Central memory CD8-positive, alpha-beta T cell (primary cell): ENCODE measurements at regions not wholly inside any gene's neighbourhood (a gene's known extent, or its start where the extent isn't known, plus 50 kb on each side); places are given as distances from the start of the nearest gene placed in this dataset.

ENCODE experiments used
- ATAC-seq: fragments of 150-1000 bp; cut with Tn5 transposase; replicated peaks from 2 replicates; pipeline ENCODE4 v1.10.0; 2022; ENCODE audit warnings: mild to moderate bottlenecking, moderate FRiP score, moderate number of reproducible peaks; ENCODE audit not compliant: poor library complexity, severe bottlenecking; ENCODE audit errors: extremely low read depth
- DNase-seq, 2 donors: peaks; one replicate each; pipeline ENCODE4 v3.0.0; 2021; ENCODE audit warnings: low spot score in 2 of 2
- H3K27ac Mint-ChIP-seq: one replicate; pipeline ENCODE4 v1.8.0; 2022; ENCODE audit warnings: low read depth, mild to moderate bottlenecking, moderate library complexity, mixed read lengths
- H3K27me3 Mint-ChIP-seq: one replicate; pipeline ENCODE4 v1.8.0; 2022; ENCODE audit warnings: mixed read lengths
- H3K36me3 Mint-ChIP-seq: one replicate; pipeline ENCODE4 v1.8.0; 2022; ENCODE audit warnings: mild to moderate bottlenecking, moderate library complexity, mixed read lengths; ENCODE audit not compliant: insufficient read depth
- H3K4me1 Mint-ChIP-seq: one replicate; pipeline ENCODE4 v1.8.0; 2022; ENCODE audit warnings: mixed read lengths
- H3K4me3 Mint-ChIP-seq: one replicate; pipeline ENCODE4 v1.8.0; 2022; ENCODE audit warnings: mild to moderate bottlenecking, moderate library complexity, mixed read lengths
- H3K9me3 Mint-ChIP-seq: one replicate; pipeline ENCODE4 v1.8.0; 2022; ENCODE audit warnings: mixed read lengths

- Mint-ChIP-seq H3K4me3 (no peak overlapping the region), H3K36me3 (no peaks in the 10 kb centered on the region), H3K27ac (no peak overlapping the region), H3K4me1 (no peaks in the 10 kb centered on the region), H3K27me3 (no peaks in the 10 kb centered on the region), H3K9me3 (no peaks in the 10 kb centered on the region)
- DNase-seq (no peak), ATAC-seq (no peak)
Measured at GRCh38 chr7:433558-433957, 86.1 kb downstream of the PDGFA start.

GRCh38 chr7:434891-435629 is 84.6 kb downstream of the PDGFA start:
- no peaks in the 10 kb centered on the region for H3K36me3 Mint-ChIP-seq
- no peak for ATAC-seq
- no peaks in the 10 kb centered on the region for H3K9me3 Mint-ChIP-seq
- no peak for DNase-seq
- H3K4me1 Mint-ChIP-seq, result no peaks in the 10 kb centered on the region
- H3K27ac Mint-ChIP-seq, result no peak overlapping the region
- H3K27me3 Mint-ChIP-seq, result no peaks in the 10 kb centered on the region
- H3K4me3 Mint-ChIP-seq, result no peak overlapping the region

- ATAC-seq (no peak), DNase-seq (no peak)
- H3K36me3 Mint-ChIP-seq, result no peaks in the 10 kb centered on the region
- no peaks in the 10 kb centered on the region for H3K27me3 Mint-ChIP-seq
- no peaks in the 10 kb centered on the region for H3K9me3 Mint-ChIP-seq
- H3K4me1 Mint-ChIP-seq, result no peaks in the 10 kb centered on the region
- H3K27ac Mint-ChIP-seq, result no peak overlapping the region
- no peak overlapping the region for H3K4me3 Mint-ChIP-seq
Measured at GRCh38 chr7:435630-436366, 83.8 kb downstream of the PDGFA start.

GRCh38 chr7:436367-437128 is 83.1 kb downstream of the PDGFA start:
- ATAC-seq (no peak), DNase-seq (no peak)
- no peaks in the 10 kb centered on the region for H3K27me3 Mint-ChIP-seq
- no peaks in the 10 kb centered on the region for H3K36me3 Mint-ChIP-seq
- H3K4me3 Mint-ChIP-seq, result no peak overlapping the region
- H3K9me3 Mint-ChIP-seq, result no peaks in the 10 kb centered on the region
- no peak overlapping the region for H3K27ac Mint-ChIP-seq
- no peaks in the 10 kb centered on the region for H3K4me1 Mint-ChIP-seq

GRCh38 chr7:437329-438251 is 82.1 kb downstream of the PDGFA start:
- H3K27ac Mint-ChIP-seq, result no peak overlapping the region
- no peaks in the 10 kb centered on the region for H3K4me1 Mint-ChIP-seq
- H3K27me3 Mint-ChIP-seq, result no peaks in the 10 kb centered on the region
- no peak for ATAC-seq
- no peak overlapping the region for H3K4me3 Mint-ChIP-seq
- no peak for DNase-seq
- no peaks in the 10 kb centered on the region for H3K36me3 Mint-ChIP-seq
- no peaks in the 10 kb centered on the region for H3K9me3 Mint-ChIP-seq

DNA sequence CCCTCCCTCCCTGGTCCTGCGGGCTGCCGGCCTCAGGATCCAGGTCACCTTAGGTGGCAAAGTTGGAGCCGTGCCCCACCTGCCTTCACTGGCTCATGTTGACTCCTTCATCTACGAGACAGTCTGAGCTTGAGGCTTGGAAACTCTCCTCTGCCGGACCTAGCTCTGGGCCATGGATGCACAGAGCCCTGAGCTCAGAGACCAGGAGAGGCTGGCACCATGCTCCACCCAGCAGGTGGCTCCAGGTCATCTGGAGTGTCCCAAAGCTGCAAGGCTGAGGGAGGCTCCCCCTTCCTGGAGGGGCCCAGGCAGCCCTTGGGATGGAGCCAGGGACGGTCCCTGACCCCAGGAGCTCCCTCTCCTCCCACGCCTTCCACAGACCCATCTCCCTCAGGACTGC is 81.3 kb downstream of the PDGFA start:
- no peaks in the 10 kb centered on the region for H3K27me3 Mint-ChIP-seq
- no peaks in the 10 kb centered on the region for H3K9me3 Mint-ChIP-seq
- H3K36me3 Mint-ChIP-seq, result no peaks in the 10 kb centered on the region
- DNase-seq (no peak), ATAC-seq (no peak)
- no peaks in the 10 kb centered on the region for H3K4me1 Mint-ChIP-seq
- H3K27ac Mint-ChIP-seq, result no peak overlapping the region
- no peak overlapping the region for H3K4me3 Mint-ChIP-seq

DNA sequence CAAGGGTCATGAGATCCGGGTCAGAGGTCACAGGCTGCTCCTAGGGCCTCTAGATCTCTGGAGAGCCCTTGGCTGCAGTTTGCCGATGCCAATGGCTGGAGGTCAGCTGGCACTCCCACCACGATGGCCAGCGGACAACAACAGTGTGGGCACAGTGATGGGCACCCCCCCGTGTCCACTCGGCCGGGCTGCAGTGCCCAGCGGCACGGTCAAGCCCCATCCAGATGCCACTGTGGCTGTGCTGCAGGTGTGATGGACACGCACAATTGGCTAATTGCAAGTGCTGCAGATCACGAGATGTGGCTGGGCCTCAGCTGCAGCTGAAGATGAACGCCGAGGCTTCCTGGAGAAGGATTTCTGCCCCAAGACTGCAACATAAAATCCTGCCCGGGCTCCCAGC is 80.7 kb downstream of the PDGFA start:
- ATAC-seq, result no peak
- Mint-ChIP-seq H3K27me3 (no peaks in the 10 kb centered on the region), H3K27ac (no peak overlapping the region), H3K4me1 (no peaks in the 10 kb centered on the region), H3K9me3 (no peaks in the 10 kb centered on the region), H3K36me3 (no peaks in the 10 kb centered on the region), H3K4me3 (no peak overlapping the region)
- DNase-seq, result no peak

DNA sequence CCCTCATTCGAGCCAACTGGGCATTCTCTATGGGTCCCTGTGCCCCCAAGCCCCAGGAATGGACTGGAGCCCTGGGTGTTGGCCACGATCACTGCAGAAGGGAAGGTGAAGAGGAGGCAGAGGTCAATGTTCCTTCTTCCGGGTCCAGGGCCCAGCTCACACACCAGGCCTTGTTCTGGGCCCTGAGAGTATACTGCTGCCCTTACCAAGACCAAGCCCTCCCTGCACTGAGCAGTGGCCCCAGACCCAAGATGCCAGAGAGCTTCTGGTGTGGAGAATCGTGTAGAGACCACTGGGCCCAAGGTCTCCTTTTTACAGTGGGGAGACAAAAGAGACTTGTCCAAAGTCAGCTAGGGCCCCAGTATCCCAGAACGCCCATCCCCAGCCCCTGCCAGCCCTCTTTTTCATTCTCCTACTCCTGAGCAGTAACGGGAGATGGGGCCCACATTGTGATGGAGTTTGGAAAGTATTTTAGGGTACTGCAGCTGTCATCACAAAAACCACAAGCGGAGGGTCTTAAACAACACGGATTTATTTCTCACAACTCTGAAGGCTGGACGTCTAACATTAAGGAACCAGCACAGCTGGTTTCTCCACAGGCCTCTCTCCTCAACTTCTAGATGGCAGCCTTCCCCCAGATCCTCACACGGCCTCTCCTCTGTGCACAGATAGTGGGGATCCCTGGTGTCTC is 79.4 kb downstream of the PDGFA start:
- Mint-ChIP-seq H3K27ac (no peak overlapping the region), H3K36me3 (no peaks in the 10 kb centered on the region), H3K27me3 (no peaks in the 10 kb centered on the region), H3K9me3 (no peaks in the 10 kb centered on the region), H3K4me1 (no peaks in the 10 kb centered on the region), H3K4me3 (no peak overlapping the region)
- DNase-seq (no peak), ATAC-seq (no peak)

DNA sequence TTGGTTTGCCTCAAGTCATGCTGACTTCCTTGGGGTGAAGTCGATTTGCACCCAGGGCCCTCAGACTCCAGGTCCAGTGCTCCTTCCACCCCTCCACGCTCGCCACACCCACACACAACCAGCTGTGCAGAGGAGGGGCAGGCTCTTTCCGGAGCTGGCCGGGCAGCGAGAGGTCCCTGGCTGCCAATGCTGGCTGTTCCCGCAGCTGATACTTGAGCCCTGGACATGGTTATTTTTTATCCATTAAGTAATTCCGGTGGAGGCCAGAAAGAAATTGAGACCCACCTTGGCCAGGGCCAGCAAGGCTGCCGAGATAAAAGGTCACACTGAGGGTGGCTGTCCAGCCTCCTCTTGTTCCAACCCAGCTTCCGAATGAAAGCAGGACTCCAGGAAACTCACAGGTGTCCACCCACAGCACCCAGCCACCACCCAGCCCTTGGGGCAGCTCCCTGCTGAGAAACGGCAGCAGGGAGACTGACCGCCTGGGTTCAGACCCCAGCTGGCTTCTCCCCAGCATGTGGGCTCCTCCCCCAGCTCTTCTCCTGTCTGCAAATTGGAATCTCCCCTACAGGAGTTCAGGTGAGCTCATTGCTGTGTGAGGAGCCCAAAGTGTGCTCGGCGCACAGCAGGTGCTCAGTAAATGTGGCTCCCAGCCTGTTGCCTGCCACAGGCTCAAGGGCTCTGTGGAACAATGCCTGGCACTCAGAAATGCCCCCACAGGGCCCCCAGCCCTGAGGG is 77.8 kb downstream of the PDGFA start:
- no peak for ATAC-seq
- H3K9me3 Mint-ChIP-seq, result no peaks in the 10 kb centered on the region
- H3K4me1 Mint-ChIP-seq, result no peaks in the 10 kb centered on the region

GRCh38 chr7:442457-442856 is 77.2 kb downstream of the PDGFA start:
- Mint-ChIP-seq H3K4me1 (no peaks in the 10 kb centered on the region), H3K27me3 (no peaks in the 10 kb centered on the region), H3K4me3 (no peak overlapping the region), H3K9me3 (no peaks in the 10 kb centered on the region), H3K36me3 (no peaks in the 10 kb centered on the region), H3K27ac (no peak overlapping the region)
- ATAC-seq, result no peak
- DNase-seq, result no peak

More for the DNA sequence above, 77.8 kb downstream of the PDGFA start:
- DNase-seq, result no peak
- H3K27ac Mint-ChIP-seq, result no peak overlapping the region
- no peaks in the 10 kb centered on the region for H3K36me3 Mint-ChIP-seq
- no peaks in the 10 kb centered on the region for H3K27me3 Mint-ChIP-seq
- no peak overlapping the region for H3K4me3 Mint-ChIP-seq

- ATAC-seq, result no peak
- Mint-ChIP-seq H3K4me1 (no peaks in the 10 kb centered on the region), H3K9me3 (no peaks in the 10 kb centered on the region), H3K36me3 (no peaks in the 10 kb centered on the region), H3K27me3 (no peaks in the 10 kb centered on the region), H3K27ac (no peak overlapping the region), H3K4me3 (no peak overlapping the region)
- no peak for DNase-seq
Measured at GRCh38 chr7:443279-443833, 76.3 kb downstream of the PDGFA start.
